GM19468 (cell line): ENCODE measurements at regions not wholly inside any gene's neighbourhood (a gene's known extent, or its start where the extent isn't known, plus 50 kb on each side); places are given as distances from the start of the nearest gene placed in this dataset.
"Not testable (repeated sequence)": the region's sequence is repeated elsewhere in the genome, so short reads cannot be mapped to it uniquely, and the experiment has no call there.

Experiments
- ATAC-seq: cut with Tn5 transposase; IDR thresholded peaks from one replicate; pipeline ENCODE4 v1.9.1; 2021; ENCODE audit warnings: mild to moderate bottlenecking, moderate library complexity, moderate number of reproducible peaks; ENCODE audit not compliant: unreplicated experiment; ENCODE audit errors: extremely low read depth

- ATAC-seq: no peak
Measured at GRCh38 chr2:39487398-39488250, 50.5 kb upstream of the MAP4K3 start.

DNA sequence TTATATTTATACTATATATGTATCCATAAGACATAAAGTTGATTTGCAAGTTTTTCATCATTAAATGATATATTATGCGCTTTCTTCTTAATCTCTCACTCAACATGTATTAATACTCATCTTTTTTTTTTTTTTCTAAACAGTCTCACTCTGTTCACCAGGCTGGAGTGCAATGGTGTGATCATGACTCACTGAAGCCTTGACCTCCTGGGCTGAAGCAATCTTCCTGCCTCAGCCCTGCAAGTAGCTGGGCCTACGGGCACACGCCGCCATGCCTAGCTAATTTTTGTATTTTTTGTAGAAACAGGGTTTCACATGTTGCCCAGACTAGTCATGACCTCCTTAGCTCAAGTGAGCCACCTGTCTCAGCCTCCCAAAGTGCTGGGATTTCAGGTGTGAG is 51.4 kb upstream of the MAP4K3 start:
- no peak for ATAC-seq

- ATAC-seq: no peak
Measured at GRCh38 chr2:39490586-39490985, 53.5 kb upstream of the MAP4K3 start.

DNA sequence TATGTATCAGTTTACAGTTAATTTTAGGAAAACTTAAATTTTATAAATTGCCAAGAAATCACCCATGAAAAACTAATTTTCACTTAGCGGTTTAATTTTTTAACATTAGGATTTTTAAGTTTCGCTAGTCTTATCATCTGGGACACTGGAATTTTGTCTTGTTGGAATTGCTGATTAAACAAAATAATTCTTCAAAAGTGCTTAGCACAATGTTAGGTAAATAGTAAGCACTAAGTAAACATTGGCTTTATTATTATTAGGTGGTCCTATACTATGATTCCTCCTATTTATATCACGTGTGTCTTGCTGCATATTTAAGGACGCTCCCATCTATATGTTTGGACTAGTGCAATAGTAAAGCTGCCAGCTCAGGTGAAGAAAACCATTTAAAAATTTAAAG is 54.6 kb upstream of the MAP4K3 start:
- ATAC-seq: no peak

DNA sequence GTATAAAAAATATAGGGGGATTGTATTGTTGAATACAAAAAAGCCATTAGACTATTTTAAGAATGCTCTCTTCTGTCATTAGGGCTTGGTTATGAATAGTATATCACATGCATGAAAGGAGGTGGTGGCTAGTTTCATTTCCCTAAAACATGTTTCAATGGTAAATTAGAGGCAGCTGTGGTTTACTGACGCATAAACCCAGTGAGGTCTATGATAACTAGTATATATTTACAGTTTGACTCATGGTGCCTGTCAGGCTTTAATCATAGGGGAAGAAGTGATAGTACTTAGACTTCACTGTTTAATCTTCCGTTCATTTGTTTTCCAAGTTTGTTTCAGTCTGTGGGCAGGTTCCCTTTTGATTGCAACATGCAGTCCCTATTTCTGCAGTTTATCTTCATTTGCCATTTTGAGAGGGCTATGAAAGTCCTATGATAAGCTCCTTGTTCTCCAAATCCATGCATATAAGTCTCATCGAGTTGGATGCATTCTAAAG is 55.1 kb upstream of the MAP4K3 start:
- peak; percentile 97 for ATAC-seq

DNA sequence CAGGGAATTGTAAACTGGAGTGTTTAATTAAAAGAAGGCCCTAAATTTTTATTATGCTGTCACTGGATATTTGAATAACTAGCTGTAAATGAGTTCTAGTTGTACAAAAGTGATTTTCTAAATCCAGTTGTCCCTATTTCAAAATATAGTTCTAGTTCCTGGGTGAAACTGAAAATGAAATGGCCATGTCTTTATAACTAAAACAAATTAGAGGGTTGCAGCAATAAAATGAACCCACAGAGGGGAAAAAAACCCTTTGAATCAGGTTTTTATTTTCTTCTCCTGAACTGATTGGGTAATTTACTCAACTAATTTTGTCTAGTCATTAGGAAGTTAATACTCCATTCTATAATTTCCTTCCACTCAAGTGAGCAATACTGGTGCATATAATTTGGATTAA is 55.6 kb upstream of the MAP4K3 start:
- ATAC-seq: no peak

- ATAC-seq: no peak
Measured at GRCh38 chr2:39494784-39495251, 57.7 kb upstream of the MAP4K3 start.

DNA sequence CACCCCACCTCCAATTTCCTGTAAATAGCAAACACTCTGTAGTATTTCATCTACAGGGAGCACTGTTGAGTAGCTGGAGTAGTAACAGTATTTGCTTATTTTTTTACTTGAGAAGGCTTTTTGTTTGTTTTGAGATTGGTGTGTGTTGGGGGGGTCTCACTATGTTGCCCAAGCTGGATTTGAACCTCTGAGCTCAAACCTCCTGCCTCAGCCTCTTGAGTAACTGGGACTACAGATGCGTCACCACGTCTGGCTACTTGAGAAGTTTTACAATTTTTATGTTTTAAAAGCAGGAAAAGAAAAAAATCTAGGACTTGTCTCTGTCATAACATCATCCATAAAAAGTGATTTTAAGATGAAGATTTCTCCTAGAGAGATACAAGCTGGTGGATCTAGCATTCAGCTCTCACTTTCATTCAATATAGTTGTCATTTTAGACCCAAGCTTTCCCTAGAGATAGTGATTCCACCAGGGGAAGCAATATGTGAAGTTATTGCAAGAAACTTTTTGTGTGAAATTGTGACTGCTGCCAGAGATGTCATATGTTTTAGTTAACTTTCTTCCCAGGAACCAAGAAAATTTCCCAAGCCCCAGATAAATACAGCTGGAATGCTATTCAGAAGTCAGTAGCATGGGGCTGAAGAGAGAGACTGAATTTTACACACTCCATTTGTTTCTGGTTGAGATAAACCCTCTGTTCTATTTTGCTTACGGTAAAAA is 60.2 kb upstream of the MAP4K3 start:
- no peak for ATAC-seq

GRCh38 chr2:39498176-39498575 is 61.1 kb upstream of the MAP4K3 start:
- ATAC-seq: not testable (repeated sequence)

DNA sequence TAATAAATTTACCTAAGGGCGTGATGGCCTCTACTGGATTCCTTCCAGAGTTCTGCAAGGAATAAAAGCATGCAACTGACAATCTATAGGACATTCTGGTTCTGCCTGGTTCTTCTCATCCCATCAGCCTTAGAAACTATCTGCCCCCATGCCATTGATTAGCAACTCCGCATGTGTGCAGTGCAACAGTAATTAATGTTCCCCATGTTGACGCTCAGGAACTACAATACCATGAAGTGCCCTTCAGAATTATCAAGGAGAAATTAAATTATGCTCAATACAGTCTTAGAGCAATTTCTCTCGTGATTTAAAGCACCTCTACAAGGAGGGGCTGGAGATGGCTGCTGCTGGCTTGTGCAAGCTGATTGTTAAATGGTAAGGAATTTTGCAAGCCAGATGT is 61.7 kb upstream of the MAP4K3 start:
- no peak for ATAC-seq

DNA sequence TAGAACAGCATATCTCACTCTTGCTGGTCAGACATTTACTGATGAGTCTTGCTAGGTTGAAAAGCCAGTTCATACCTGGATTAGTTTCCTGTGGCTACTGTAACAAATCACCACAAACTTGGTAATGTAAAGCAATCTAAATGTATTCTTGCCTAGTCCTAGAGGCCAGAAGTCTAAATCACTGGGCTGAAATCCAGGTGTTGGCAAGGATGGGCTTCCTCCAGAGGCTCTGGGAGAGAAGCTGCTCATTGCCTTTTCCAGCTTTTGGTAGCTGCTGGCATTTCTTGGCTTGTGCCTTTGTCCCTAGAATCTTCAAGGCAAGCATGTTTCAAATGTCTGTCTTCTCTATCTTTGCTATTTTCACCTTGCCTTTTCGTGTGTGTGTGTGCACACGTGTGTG is 62.3 kb upstream of the MAP4K3 start:
- no peak for ATAC-seq

GRCh38 chr2:39501412-39501811 is 64.3 kb upstream of the MAP4K3 start:
- ATAC-seq: no peak

DNA sequence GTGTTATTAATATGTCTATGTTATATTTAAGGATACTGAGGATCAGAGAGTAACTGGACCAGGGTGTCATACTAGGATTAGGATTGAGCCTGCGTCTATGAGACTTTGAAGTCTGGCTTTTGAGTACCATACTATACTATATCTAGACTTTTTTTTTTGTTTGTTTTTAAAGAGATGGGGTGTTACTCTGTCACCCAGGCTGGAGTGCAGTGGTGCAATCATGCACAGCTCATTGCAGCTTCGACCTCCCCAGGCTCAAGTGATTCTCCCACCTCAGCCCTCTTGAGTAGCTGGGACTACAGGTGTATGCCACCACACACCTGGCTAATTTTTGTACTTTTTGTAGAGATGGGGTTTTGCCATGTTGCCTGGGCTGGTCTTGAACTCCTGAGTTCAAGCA is 66.2 kb upstream of the MAP4K3 start:
- no peak for ATAC-seq

- no peak for ATAC-seq
Measured at GRCh38 chr2:39504790-39505335, 67.8 kb upstream of the MAP4K3 start.

- no peak for ATAC-seq
Measured at GRCh38 chr2:39506215-39506614, 69.1 kb upstream of the MAP4K3 start.

DNA sequence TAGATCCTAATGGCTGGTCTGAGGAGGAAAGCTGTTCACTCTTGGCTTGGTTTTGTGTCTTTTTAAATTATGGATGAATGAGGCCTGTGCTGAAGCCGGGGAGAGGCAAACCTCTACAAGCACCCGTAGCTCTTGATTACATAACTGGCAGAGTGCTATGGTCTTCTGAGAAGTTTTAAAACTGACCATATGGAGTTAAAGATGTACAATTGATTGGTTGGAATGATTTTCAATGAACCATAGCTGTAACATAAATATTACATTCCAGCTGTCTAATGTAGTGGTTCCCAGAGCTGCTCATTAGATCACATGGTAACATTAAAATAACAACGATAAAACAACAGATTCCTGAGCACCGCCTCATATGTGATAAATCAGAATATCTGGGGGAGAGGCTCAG is 71.1 kb upstream of the MAP4K3 start:
- ATAC-seq: no peak

- ATAC-seq: no peak
Measured at GRCh38 chr2:39510140-39510539, 73.1 kb upstream of the MAP4K3 start.

DNA sequence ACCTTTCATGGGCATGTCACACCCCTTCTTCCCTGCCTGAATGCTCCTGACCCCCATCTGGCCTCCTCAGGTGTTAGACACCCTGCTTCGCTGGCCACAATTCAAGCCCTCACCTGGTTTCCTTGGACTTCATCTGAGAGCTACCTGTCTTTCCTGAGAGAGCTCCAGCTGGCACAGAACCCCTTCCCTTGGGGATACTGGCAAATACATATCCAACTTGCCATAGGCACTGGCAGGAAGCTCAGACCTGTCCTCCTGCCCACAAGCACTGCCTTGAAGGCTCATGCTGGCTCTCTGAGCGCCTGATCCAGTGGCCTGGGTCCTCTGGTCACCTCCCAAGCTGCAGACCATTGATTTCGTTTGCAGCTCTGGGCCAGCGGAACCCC is 74.1 kb upstream of the MAP4K3 start:
- ATAC-seq: no peak

- ATAC-seq: no peak
Measured at GRCh38 chr2:39511605-39512433, 74.7 kb upstream of the MAP4K3 start.

- no peak for ATAC-seq
Measured at GRCh38 chr2:39512434-39512935, 75.4 kb upstream of the MAP4K3 start.
